Esophagus muscularis mucosa (tissue), 4 donors: ENCODE measurements at regions not wholly inside any gene's neighbourhood (a gene's known extent, or its start where the extent isn't known, plus 50 kb on each side); places are given as distances from the start of the nearest gene placed in this dataset.

Experiments
- DNase-seq: peaks from one replicate; pipeline ENCODE4 v3.0.0-alpha.2; 2017; ENCODE audit errors: extremely low spot score
- H3K27ac ChIP-seq, 4 donors: fragments of 200-600 bp; sonication (generic); replicated peaks in 1 of 4; 1 replicate in 3 of 4; 2 replicates in 1 of 4; pipeline ENCODE4 v1.5.1; 2016 to 2019; ENCODE audit warnings: mild to moderate bottlenecking in 1 of 4
- H3K27me3 ChIP-seq, 4 donors: fragments of 200-600 bp; sonication (generic); one replicate each; pipeline versions ENCODE4 v1.5.1 to v1.6.0; 2016 to 2019
- H3K36me3 ChIP-seq, 4 donors: fragments of 200-600 bp; sonication (generic); one replicate each; pipeline ENCODE4 v1.5.1; 2016 to 2019
- H3K4me1 ChIP-seq, 4 donors: fragments of 200-600 bp; sonication (generic); one replicate each; pipeline ENCODE4 v1.5.1; 2016 to 2019
- H3K4me3 ChIP-seq, 4 donors: fragments of 200-600 bp; sonication (generic); 1 replicate in 2 of 4; 2 replicates in 2 of 4; pipeline ENCODE4 v1.5.1; 2016 to 2019; ENCODE audit warnings: mild to moderate bottlenecking in 4 of 4, moderate library complexity in 1 of 4
- H3K9me3 ChIP-seq, 4 donors: fragments of 200-600 bp; sonication (generic); 1 replicate in 3 of 4; 2 replicates in 1 of 4; pipeline ENCODE4 v1.5.1; 2016 to 2019
- EP300 ChIP-seq: sonication (generic); formaldehyde crosslinking; IDR thresholded peaks from one replicate; pipeline ENCODE4 v1.6.1; 2017; ENCODE audit warnings: antibody characterized with exemption
- POLR2A ChIP-seq: fragments of 450-650 bp; IDR thresholded peaks from one replicate; pipeline ENCODE4 v1.6.1; 2017; ENCODE audit warnings: antibody characterized with exemption, moderate library complexity, mild to moderate bottlenecking, low read depth
- POLR2AphosphoS5 ChIP-seq, 2 donors: sonication (generic); formaldehyde crosslinking; IDR thresholded peaks; one replicate each; pipeline ENCODE4 v1.6.1; 2017; ENCODE audit warnings: antibody characterized with exemption in 2 of 2
- WGBS: methylation state at CpG from one replicate; pipeline ENCODE4 v1.1.5; 2018; 5-methylcytosine and 5-hydroxymethylcytosine counted together
- intact Hi-C: fragments of 100-400 bp; cut with DNase I; formaldehyde crosslinking; loops from one replicate; pipeline ENCODE4 v1.15.1; 2023
- TF ChIP-seq, protein P1 (sequence below), 3 experiments: fragments of 200-600 bp in 2 of 3; fragments of 450-650 bp in 1 of 3; sonication (generic) in 2 of 3; IDR thresholded peaks; one replicate each; pipeline ENCODE4 v1.5.1; 2017 to 2019; ENCODE audit warnings: antibody characterized with exemption in 3 of 3, mild to moderate bottlenecking in 2 of 3, moderate library complexity in 1 of 3

DNA sequence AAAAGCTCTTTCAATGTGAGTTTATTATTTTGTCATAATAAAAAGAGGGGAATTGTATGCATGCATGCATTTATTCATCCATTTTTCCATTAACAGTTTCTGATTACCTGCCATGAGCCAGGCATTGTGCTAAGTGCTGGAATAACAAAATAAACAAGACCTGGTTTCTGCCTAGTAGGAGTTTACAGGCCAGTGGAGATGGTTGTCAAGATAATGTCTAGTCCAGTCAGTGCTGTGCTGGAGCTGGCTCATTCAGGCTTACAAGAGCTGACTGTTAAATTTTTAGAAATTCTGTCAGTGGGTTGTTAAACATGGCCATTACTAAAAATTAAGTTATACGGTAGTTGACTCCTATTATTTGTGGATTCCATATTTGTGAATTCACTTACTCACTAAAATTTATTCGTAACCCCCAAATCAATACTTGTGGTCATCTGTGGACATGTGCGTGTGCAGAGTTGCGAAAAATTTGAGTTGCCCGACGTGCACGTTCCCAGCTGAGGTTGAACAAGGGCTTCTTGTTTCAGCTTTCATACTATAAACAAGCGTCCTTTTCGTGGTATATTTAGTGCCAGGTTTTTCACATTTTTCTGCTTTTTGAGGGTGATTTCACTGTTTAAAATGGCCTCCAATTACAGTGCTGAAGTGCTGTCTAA lies 172.3 kb upstream of the RPS6KA3 start:
- no peak overlapping the region for H3K4me3 ChIP-seq
- no peak for DNase-seq
- H3K36me3 ChIP-seq = no peaks in the 10 kb centered on the region
- TF ChIP-seq POLR2AphosphoS5 (IDR thresholded peaks at IDR 0.05) (no peak), EP300 (no peak)
- 82% methylated on average over 9 of the region's 9 CpGs for WGBS
- no peak overlapping the region for H3K27ac ChIP-seq
- no peaks in the 10 kb centered on the region for H3K9me3 ChIP-seq
- no peaks in the 10 kb centered on the region for H3K4me1 ChIP-seq
- H3K27me3 ChIP-seq = no peaks in the 10 kb centered on the region
- intact Hi-C loops = loop anchor here (10.0 kb wide), 1 partner anchor 184 kb away; no protein-coding TSS in a partner anchor

DNA sequence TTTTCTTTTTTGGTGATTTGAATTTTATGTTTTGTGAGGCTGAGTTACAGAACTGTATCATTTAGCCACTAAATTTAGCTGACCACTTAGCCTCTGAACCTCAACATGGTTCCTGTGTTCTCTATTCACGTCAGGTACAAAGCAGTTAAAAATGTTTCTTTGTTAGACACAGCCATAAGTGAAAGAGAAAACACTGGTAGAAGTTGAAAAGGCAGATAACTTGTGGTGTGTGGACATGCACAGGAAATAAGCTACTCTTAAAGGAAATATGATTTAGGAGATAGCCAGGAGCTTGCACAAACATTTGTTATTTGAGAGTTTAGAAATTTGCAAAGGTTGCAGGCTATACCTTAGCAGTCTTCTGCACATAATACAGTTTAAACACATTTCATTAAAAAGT lies 171.0 kb upstream of the RPS6KA3 start:
- no peaks in the 10 kb centered on the region for H3K27me3 ChIP-seq
- H3K4me3 ChIP-seq = no peak overlapping the region
- intact Hi-C loops = loop anchor here (10.0 kb wide), 1 partner anchor 183 kb away; no protein-coding TSS in a partner anchor
- TF ChIP-seq EP300 = no peak
- no peaks in the 10 kb centered on the region for H3K4me1 ChIP-seq
- DNase-seq = no peak
- no peak overlapping the region for H3K27ac ChIP-seq
- no peaks in the 10 kb centered on the region for H3K36me3 ChIP-seq
- WGBS = 48% methylated on average over 1 of the region's 1 CpG
- H3K9me3 ChIP-seq = no peaks in the 10 kb centered on the region

DNA sequence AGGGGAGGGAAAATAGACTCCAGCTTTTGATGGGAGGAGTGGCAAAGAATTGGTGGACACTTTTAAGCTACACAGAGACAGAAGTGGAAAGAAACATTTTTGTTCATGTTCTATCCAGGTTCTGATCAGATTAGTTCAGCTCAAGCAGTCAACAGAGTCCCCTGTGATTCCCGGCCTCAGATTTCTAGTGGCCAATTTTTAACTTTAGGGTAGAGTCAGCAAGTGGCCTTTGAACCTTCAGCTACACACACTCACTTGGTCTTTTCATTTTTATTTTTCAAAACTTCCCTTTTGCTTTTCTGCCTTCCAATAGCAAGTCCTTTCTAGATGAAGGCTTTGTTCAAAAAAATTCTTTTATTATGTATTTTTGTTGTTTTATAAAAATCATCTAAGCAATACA lies 169.2 kb upstream of the RPS6KA3 start:
- H3K9me3 ChIP-seq = no peaks in the 10 kb centered on the region
- TF ChIP-seq EP300 = no peak
- no peaks in the 10 kb centered on the region for H3K4me1 ChIP-seq
- no peak overlapping the region for H3K27ac ChIP-seq
- 64% methylated on average over 1 of the region's 1 CpG for WGBS
- no peak overlapping the region for H3K4me3 ChIP-seq
- intact Hi-C loops = loop anchor here (10.0 kb wide), 1 partner anchor 181 kb away; no protein-coding TSS in a partner anchor
- DNase-seq = no peak
- no peaks in the 10 kb centered on the region for H3K36me3 ChIP-seq
- no peaks in the 10 kb centered on the region for H3K27me3 ChIP-seq

DNA sequence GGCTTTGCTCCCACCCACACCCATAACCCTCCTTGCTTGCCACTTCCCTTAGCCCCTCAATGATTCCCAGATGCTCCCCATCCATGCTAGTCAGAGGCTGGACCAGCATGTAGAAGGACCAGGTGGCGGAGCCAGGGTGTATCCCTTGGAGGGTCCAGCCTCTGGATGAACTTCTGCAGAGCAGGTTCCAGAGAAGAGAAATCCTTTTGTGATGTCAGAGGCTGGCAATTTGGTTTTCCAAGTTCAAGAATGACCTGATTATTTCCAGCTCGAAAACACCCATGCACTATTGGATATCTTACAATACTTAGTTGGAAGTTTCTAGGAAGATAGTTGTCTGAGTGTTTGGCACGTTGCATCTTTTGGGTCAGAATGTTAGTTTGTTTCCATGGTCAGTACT lies 168.3 kb upstream of the RPS6KA3 start:
- Histone ChIP-seq H3K4me1 (no peaks in the 10 kb centered on the region), H3K27ac (no peak overlapping the region), H3K36me3 (no peaks in the 10 kb centered on the region), H3K27me3 (no peaks in the 10 kb centered on the region), H3K4me3 (no peak overlapping the region), H3K9me3 (no peaks in the 10 kb centered on the region)
- no peak for DNase-seq
- TF ChIP-seq EP300 (no peak), POLR2A (no peak), POLR2AphosphoS5 (IDR thresholded peaks at IDR 0.05) (no peak)
- TF ChIP-seq, protein P1, sequence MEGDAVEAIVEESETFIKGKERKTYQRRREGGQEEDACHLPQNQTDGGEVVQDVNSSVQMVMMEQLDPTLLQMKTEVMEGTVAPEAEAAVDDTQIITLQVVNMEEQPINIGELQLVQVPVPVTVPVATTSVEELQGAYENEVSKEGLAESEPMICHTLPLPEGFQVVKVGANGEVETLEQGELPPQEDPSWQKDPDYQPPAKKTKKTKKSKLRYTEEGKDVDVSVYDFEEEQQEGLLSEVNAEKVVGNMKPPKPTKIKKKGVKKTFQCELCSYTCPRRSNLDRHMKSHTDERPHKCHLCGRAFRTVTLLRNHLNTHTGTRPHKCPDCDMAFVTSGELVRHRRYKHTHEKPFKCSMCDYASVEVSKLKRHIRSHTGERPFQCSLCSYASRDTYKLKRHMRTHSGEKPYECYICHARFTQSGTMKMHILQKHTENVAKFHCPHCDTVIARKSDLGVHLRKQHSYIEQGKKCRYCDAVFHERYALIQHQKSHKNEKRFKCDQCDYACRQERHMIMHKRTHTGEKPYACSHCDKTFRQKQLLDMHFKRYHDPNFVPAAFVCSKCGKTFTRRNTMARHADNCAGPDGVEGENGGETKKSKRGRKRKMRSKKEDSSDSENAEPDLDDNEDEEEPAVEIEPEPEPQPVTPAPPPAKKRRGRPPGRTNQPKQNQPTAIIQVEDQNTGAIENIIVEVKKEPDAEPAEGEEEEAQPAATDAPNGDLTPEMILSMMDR (IDR thresholded peaks at IDR 0.05) = no peak
- WGBS = 68% methylated on average over 3 of the region's 3 CpGs
- intact Hi-C loops = loop anchor here (10.0 kb wide), 1 partner anchor 180 kb away; no protein-coding TSS in a partner anchor

DNA sequence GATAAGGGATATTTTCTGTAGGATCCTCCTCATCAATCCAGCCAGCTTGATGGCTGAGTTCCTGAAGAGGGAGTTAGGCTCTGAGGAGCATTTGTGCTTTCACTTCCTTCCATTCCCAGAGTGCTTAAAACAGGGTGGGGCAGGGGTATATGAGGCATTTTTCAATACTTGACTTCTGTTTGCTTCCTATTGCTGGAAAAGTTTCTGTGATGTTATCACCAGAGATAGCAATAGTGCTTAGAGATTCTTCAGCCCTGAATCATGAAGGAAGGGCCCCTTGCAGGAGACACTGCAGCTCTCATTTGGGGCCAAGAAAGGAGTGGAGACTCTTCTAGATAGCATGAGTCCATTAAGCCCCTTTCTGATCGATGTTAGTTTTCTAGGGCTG lies 166.7 kb upstream of the RPS6KA3 start:
- DNase-seq = no peak
- Histone ChIP-seq H3K4me3 (no peak overlapping the region), H3K27ac (no peak overlapping the region), H3K9me3 (no peaks in the 10 kb centered on the region), H3K4me1 (no peaks in the 10 kb centered on the region), H3K27me3 (no peaks in the 10 kb centered on the region), H3K36me3 (no peaks in the 10 kb centered on the region)
- no peak for TF ChIP-seq POLR2A
- TF ChIP-seq, protein P1 (IDR thresholded peaks at IDR 0.05) = no peak
- TF ChIP-seq EP300 = no peak
- TF ChIP-seq POLR2AphosphoS5 (IDR thresholded peaks at IDR 0.05) = no peak
- WGBS = 88% methylated on average over 1 of the region's 1 CpG
- intact Hi-C loops = loop anchor here (10.0 kb wide), 1 partner anchor 179 kb away; no protein-coding TSS in a partner anchor

DNA sequence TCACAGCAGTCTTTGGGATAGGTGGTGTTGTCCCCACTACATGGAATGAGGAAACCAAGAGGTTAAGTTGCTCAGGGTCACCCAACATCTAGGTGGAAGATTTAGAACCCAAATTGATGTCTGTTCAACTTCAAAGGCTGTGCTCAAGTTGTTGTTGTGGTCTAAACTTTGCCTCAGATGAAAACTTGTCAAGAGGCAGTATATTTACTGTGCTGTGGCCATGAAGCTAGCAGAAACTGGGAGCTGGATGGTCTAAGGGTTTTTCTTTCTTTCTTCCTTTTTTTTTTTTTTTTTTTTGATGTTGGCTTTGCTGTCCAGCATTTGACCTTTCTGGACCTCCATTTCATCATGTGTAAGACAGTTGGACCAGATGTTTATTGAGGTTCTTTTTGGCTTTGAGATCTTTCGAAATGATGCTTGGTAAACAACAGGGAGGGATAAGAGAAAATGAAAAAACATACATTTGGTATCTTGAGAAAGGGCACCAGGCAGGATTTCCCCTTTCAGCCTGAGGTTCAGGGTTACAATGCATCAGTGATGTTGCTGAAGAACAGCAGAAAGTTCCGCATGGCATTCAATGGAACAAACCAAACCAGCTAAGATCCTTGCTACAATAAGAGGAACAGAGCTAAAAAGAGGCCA lies 166.2 kb upstream of the RPS6KA3 start:
- H3K9me3 ChIP-seq = no peaks in the 10 kb centered on the region
- no peaks in the 10 kb centered on the region for H3K36me3 ChIP-seq
- TF ChIP-seq POLR2A = no peak
- TF ChIP-seq POLR2AphosphoS5 (IDR thresholded peaks at IDR 0.05) = no peak
- TF ChIP-seq, protein P1 (IDR thresholded peaks at IDR 0.05) = no peak
- TF ChIP-seq EP300 = no peak
- WGBS = 80% methylated on average over 2 of the region's 2 CpGs
- H3K4me1 ChIP-seq = no peaks in the 10 kb centered on the region
- H3K4me3 ChIP-seq = no peak overlapping the region
- intact Hi-C loops = loop anchor here (10.0 kb wide), 1 partner anchor 178 kb away; no protein-coding TSS in a partner anchor
- no peak for DNase-seq
- H3K27ac ChIP-seq = no peak overlapping the region
- H3K27me3 ChIP-seq = no peaks in the 10 kb centered on the region
